Cerebellar cortex (tissue), 1 donor: ENCODE measurements at regions not wholly inside any gene's neighbourhood (a gene's known extent, or its start where the extent isn't known, plus 50 kb on each side); places are given as distances from the start of the nearest gene placed in this dataset.

Experiments
- DNase-seq: peaks from one replicate; pipeline ENCODE4 v3.0.0-alpha.2; 2015; ENCODE audit warnings: low spot score

DNA sequence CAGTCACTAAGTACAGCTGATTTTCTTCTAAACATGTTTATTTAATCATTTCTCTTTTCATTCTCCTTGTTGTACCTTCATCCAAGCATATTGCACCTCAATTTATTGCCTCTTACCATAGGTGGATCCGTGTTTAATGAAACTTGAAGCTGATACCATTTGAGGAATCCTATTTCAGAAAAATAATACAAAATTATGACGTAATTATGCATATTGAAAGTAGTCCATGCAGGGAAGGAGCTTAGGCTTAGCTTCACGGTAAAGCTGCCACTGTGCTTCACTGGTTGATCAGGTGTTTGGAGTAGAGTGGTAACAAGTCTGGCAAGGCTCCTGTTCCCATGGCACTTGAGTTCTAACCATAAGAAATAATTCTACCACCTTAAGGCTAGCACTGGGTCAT is 61.0 kb upstream of the CLEC14A start:
- no peak for DNase-seq

GRCh38 chr14:38311655-38312054 is 55.8 kb upstream of the CLEC14A start:
- no peak for DNase-seq

DNA sequence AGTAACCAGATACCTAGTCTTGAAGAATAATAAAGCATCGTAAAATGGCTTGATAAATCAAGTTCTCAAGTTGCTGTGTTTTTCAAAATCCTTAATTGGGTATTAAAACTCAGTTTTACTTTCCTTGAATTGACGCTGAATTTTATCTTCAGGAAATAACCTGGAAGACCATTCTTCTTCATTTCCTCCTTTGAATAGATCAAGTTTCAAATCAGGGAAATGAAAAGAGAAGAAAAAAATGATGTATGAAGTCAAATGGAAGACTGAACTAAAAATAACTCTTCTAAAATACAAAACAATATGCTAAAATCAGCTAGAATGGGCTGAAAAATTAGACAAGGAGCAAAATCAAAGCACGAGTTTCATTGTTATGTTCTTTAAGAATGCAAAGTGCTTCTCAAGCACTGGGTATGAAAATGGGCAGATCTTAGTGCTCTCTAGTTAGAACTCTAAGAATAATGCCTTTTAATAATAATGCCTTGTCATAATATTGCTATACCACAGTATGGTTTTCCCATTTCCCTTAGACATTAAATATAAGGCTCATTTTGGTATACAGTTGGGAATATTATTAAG is 54.6 kb upstream of the CLEC14A start:
- no peak for DNase-seq

DNA sequence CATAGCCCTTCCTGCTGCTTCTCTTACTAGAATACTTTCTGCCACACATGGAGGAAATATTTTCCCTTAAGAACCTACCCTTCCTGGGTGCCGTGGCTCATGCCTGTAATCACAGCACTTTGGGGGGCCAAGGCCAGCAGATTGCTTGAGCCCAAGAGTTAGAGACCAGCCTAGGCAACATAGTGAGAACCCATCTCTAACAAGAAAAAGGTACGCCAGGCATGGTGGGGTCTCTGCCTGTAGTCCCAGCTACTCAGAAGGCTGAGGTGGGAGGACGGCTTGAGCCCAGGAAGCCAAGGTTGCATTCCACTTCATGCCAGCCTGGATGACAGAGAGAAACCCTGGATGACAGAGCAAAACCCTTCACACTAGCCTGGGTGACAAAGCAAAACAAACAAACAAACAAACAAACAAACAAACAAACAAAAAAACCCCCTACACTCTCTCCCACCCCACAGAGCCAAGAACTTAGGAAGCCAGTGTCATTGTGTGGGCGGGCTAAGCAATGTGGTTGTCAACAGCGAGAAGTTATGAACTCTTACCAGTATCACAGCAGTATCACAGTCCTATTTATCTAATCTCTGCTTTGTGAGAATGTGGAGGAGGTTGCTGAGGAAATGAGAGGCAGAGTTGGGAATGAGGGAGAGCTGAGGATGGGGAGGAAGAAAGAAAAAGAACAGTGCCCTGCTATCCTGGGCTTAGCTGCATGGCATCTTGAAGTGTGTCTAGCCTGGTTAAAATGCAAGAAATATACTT is 53.8 kb upstream of the CLEC14A start:
- no peak for DNase-seq
